ENCODE measurements at regions not wholly inside any gene's neighbourhood (a gene's known extent, or its start where the extent isn't known, plus 50 kb on each side); places are given as distances from the start of the nearest gene placed in this dataset.

GRCh38 chr13:85368686-85369085 is 430.5 kb downstream of the SLITRK6 start:
- DNase-seq = no peak

GRCh38 chr13:85367887-85368286 is 431.3 kb downstream of the SLITRK6 start:
- DNase-seq = no peak

DNA sequence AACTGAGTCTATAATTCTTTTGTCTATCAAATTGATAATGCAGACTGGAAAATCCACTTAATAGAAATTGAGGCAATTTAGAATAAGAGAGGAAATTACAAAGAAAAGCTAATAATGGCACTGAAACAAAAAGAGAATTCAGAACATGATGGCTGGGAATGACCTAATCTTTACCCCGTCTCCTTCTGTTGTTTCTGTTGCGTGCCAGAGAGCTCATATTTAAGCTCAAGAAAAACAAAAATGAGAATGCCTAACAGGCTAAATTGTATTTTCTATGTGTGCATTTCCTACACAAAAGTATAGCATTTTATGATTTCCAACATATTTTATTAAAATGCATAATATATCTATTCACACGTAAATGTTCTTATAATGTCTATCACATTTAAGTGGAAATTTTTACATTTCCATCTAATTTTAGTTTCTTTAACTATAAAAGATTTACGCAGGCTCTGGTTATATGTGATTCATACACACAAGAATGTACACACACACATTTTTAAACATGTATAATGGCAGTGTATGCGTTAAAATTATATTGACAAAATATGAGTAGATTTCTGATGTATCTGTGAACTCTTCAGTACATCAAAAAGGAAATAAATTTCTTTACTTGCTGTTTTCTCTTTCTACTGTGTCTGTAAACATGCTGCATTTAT is 432.3 kb downstream of the SLITRK6 start:
- DNase-seq = no peak

DNA sequence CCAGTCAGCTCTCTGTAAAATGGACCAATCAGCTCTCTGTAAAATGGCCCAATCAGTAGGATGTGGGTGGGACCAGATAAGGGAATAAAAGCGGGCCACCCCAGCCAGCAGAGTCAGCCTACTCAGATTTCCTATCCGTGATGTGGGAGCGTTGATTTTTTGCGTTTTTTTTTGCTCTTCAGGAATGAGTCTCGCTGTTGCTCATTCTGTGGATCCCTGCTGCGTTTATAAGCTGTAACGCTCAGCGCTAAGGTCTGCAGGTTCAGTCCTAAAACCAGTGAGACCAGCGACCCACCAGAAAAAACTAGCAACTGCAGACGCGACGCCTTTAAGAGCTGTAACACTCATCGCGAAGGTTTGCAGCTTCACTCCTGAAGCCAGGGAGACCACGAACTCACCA is 435.7 kb downstream of the SLITRK6 start:
- DNase-seq = no peak

GRCh38 chr13:85362980-85363379 is 436.2 kb downstream of the SLITRK6 start:
- DNase-seq = no peak

- DNase-seq = no peak
These were observed 452.0 kb downstream of the SLITRK6 start for GRCh38 chr13:85347251-85347650.

DNA sequence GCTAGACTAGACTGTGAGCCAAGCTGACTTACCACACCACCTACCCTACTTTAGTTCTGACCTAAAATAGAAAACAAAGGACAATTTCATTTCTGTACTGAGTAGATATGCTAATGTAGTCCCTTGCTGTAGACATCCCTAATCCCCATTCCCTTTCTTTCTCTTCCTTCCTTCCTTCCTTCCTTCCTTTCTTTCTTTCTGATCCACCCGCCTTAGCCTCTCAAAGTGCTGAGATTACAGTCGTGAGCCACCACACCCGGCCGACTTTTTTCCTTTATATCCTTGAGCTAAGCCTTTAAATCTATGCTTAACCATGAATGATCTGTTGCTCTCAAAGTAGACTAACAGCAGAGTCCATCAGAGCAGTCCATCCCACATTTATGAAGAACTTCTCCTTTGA is 465.0 kb downstream of the SLITRK6 start:
- no peak for DNase-seq

GRCh38 chr13:85333506-85334020 is 465.7 kb downstream of the SLITRK6 start:
- no peak for DNase-seq

DNA sequence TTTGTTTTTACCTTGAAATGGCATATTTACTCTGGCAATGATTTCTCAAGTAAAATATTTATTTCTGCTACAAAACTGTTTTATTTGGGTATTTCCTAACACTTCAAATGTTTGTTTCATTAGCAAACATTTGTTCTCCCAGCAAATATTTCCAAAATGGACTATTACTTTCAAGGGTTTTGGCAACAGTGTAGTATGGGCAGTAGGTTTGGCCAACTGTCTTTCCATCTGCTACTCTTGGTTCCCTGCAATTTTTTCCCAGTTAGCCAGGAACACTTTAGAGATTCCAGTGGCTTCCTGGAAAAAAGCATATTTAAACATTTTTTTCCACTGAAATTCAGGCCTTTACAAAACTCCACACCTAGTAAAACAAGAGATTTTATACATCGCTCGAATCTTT is 466.6 kb downstream of the SLITRK6 start:
- no peak for DNase-seq

- DNase-seq = no peak
These were observed 477.5 kb downstream of the SLITRK6 start for GRCh38 chr13:85321734-85322133.

- no peak for DNase-seq
These were observed 481.4 kb downstream of the SLITRK6 start for GRCh38 chr13:85317781-85318180.

DNA sequence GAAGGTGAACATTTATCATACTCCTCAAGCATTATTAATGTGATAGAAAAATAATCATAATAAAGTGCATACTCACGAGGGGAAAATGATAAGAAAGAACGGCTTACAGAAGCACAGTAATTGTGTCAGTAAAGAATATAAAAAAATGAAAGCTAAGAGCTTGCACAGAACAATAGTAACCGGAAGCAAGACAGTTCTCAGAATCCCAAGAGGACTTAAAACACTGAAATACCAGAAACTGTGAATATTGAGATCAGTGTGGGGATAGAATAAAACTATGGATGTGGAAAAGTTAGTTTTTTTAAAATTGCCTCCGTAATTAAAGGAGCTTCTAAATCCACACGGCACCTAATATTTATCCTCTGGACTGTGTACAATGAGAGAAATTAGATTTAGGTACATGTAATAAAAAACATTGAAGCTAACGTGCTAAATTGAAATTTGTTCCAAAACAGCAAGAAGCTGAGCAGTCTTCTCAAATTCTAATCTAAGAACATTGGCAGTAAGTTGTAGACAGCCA is 482.7 kb downstream of the SLITRK6 start:
- no peak for DNase-seq

GRCh38 chr13:85314686-85315085 is 484.5 kb downstream of the SLITRK6 start:
- no peak for DNase-seq

GRCh38 chr13:85313761-85314503 is 485.3 kb downstream of the SLITRK6 start:
- no peak for DNase-seq

- no peak for DNase-seq
These were observed 487.1 kb downstream of the SLITRK6 start for GRCh38 chr13:85312071-85312470.

GRCh38 chr13:85303630-85304029 is 495.6 kb downstream of the SLITRK6 start:
- DNase-seq = no peak

DNA sequence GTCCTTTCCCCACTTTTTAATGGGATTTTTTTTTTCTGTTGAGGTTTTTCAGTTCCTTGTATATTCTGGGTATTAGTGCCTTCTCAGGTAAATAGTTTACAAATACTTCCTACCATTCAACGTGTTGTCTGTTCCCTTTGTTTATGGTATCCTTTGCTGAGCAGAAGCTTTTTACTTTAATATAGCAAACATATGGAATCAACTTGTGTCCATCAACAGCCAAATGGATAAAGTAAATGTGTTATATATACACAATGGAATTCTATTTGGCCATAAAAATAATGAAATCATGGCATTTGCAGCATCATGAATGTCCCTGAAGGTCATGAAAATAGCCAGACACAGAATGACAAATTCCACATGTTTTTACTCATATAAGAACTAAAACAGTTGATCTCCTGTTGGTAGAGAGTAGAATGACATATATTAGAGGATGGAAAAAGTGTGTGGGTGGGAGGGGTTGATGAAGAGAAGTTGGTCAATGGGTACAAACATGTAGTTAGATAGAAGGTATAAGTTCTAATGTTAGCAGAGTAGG is 500.8 kb downstream of the SLITRK6 start:
- no peak for DNase-seq

GRCh38 chr13:85288698-85289097 is 510.5 kb downstream of the SLITRK6 start:
- DNase-seq = no peak

DNA sequence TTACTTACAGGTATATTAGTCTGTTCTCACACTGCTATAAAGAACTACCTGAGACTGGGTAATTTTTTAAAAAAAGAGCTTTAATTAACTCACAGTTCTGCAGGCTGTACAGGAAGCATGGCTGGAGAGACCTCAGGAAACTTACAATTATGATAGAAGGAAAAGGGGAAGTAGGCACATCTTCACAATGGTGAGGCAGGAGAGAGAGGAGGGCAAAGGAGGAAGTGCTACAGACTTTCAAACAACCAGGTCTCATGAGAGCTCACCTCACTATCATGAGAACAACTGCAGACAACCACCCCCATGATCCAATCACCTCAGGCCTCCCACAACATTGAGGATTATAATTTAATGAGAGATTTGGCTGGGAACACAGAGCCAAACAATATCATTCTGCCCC is 511.7 kb downstream of the SLITRK6 start:
- no peak for DNase-seq

DNA sequence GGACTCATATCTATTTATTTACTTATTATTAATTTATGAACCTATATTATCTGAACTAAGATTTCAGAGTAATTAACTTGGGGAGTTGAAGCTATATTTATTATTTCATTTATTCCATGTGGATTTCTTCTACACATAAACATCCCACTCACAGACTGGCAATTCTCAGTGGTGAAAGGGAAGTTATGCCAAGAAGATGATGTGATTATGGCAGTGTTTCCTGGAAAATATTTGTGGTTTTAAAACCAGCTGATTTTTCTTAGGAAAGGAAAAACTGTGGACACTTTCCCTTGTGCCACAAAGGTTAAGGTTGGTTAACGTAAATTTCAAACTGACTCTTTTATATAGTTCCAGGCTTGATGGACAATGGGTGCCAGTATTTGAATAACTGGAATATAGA is 513.1 kb downstream of the SLITRK6 start:
- no peak for DNase-seq

- DNase-seq = no peak
These were observed 514.9 kb downstream of the SLITRK6 start for GRCh38 chr13:85284349-85284748.

GRCh38 chr13:85283408-85283807 is 515.8 kb downstream of the SLITRK6 start:
- no peak for DNase-seq

- DNase-seq = no peak
These were observed 516.3 kb downstream of the SLITRK6 start for GRCh38 chr13:85282876-85283275.

DNA sequence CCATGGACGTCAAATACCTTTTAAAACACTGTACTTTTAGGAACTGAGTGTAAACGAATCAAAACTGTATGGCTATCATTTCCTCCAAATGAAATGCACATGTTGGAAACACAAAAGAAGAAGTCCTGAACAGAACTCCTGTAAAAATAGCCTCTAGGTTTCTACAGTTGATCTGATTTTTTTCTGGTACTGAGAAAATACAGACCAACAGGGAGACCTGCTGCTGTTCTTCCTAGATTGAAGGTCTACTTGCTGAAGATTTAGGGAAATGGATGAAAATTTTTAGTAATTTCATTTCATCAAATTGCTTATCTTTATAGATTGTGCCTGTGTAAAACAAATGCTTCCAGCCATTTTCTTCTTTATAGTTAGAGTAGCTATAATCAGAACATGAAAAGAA is 520.4 kb downstream of the SLITRK6 start:
- no peak for DNase-seq
